GM23338 (cell line): ENCODE measurements at regions not wholly inside any gene's neighbourhood (a gene's known extent, or its start where the extent isn't known, plus 50 kb on each side); places are given as distances from the start of the nearest gene placed in this dataset.

Experiments used
- EZH2 ChIP-seq: fragments of 200-600 bp; sonication (generic); IDR thresholded peaks from one replicate; pipeline ENCODE4 v1.8.0; 2017; ENCODE audit warnings: antibody characterized with exemption, mild to moderate bottlenecking, low read depth; ENCODE audit not compliant: unreplicated experiment
- POLR2AphosphoS5 ChIP-seq: IDR thresholded peaks from 2 replicates; pipeline ENCODE4 v1.6.1; 2016; ENCODE audit warnings: antibody characterized with exemption, low read depth

DNA sequence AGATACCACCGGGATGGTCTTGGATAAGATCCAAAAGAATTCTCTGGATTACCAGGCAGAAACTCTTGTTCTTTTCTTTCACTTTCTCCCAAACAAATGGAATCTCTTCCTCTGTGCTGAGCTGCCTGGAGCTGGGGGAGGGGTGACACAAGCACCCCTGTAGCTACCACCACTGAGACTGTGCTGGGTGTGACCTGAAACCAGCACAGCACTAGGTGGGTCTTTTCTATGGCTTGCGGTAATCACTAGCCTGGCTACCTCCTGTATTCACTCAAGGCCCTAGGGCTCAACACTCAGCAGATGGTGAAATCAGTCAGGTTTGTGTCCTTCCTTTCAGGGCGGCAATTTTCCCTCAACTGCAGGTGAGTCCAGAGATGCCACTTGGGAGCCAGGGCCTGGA lies 122.4 kb upstream of the CENPW start:
- TF ChIP-seq EZH2 (no peak), POLR2AphosphoS5 (no peak)
